Suppressor macrophage treated with lipopolysaccharide for 1 hour (primary cell): ENCODE measurements at regions not wholly inside any gene's neighbourhood (a gene's known extent, or its start where the extent isn't known, plus 50 kb on each side); places are given as distances from the start of the nearest gene placed in this dataset.

Experiments
- DNase-seq, 3 donors: peaks; one replicate each; pipeline ENCODE4 v3.0.0-alpha.2; 2020 to 2022

DNA sequence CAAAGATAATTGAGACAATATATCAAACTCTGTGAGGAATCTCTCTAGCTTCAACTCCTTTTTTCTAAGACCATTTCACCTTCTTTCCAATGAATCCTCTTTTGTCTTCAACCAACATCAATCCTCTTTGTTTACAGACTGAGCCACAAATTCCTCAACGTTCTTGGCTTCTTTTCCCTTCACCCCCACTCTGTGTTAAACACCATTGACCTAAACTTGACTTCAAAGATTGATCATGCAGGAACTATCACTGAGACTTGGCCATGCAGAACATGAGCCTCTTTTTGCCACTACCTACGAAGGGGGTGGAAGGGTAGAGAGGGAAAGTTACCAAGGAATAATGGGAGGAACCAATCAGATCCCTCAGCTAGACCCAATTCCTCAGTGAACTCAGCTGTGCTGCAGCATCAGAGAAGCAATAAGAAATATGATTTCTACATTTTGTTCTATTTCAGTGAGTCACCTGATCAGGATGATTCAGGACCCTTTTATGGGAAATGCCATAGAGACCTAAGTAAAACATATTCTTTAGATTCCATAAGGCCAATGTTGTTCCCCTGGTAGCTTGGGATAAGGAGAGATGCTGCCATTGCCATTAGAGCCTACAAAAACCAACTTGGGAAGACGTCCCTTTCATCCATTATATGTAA, 187.7 kb upstream of the RGMB start:
- no peak for DNase-seq

DNA sequence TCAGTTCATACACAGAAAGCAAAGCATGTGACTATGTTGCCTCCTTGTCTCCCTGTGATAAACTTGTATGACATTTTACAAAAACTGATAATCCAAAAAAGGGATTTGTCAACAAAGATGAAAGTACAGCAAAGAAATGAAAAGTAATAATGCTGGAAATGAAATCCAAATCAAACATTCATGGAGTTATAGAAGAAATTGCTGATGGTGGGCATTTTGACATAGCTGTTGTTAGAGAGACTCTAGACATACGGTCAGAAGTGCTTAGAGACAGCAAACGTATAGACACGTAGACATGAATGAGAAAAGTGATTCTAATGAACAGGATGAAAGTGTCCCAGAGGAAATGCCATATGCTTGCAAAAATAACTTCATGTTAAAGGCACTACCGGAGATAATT, 186.9 kb upstream of the RGMB start:
- DNase-seq: no peak

DNA sequence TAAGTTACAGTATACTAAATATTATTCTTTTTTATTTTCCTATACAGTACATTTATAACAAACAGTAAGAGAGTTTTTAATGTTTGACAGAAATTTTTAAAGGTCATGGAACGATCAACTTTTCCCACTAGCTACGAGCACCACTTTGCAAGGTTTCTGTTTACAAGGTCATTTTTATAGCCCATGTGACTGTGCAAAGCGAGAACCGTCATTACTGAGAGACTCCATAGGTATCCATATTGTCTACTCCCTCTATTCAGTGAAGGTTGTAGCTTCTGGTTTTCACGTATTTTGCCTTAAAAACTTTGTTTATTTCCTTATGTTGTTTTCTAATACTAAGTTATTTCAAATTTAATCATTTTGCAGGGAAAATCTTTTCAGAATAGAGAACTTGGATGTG, 186.3 kb upstream of the RGMB start:
- DNase-seq: no peak

- DNase-seq: no peak
Measured at GRCh38 chr5:98588215-98588614, 185.2 kb upstream of the RGMB start.

DNA sequence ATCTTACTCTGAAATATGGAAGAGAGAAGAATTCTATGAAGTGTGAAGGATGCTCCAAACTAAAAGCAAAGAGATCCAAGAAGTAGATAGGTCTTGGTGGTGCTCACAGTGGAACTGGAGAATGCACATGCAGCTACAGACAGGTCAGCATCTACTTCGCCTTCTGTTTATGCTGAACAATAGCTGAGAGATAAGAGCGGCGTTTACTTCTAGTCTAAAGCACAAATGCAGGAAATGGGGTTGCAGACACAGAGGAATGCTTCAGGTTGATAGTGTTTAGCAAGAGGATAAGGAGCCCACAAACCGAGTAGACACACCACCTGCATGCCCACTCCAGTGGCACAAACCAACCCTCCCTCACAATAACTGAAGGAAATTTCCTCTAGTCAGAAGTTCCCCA, 180.0 kb upstream of the RGMB start:
- no peak for DNase-seq

- DNase-seq: no peak
Measured at GRCh38 chr5:98594098-98594497, 179.4 kb upstream of the RGMB start.

- DNase-seq: no peak
Measured at GRCh38 chr5:98599016-98599415, 174.4 kb upstream of the RGMB start.

DNA sequence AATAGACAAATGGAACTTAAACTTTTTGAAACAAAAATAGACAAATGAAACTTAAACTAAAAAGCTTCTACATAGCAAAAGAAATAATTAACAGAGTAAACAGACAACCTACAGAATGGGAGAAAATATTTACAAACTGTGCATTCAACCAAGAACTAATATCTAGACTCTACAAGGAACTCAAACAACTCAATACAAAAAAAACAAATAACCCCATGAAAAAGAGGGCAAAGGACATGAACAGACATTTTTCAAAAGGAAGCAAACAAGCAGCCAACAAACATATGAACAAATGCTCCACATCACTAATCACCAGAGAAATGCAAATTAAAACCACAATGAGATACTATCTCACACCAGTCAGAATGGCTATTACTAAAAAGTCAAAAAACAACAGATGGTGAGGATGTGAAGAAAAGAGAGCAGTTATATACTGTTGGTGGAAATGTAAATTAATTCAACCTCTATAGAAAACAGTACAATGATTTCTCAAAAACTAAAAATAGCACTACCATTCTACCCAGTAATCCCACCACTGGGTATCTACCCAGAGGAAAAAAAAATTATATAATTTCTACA, 170.8 kb upstream of the RGMB start:
- no peak for DNase-seq

DNA sequence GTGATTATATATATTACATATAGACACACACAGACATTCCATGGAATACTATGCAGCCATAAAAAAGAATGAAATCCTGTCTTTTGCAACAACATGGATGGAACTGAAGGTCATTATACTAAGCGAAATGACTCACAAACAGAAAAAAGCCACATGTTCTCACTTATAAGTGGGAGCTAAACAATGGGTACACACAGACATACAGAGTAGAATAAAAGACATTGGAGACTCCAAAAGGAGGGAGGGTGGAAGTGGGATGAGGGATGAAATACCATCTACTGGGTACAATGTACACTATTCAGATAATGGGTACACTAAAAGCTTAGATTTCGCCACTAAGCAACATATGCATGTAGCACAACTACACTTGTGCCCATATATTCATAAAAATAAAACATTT, 170.0 kb upstream of the RGMB start:
- no peak for DNase-seq

DNA sequence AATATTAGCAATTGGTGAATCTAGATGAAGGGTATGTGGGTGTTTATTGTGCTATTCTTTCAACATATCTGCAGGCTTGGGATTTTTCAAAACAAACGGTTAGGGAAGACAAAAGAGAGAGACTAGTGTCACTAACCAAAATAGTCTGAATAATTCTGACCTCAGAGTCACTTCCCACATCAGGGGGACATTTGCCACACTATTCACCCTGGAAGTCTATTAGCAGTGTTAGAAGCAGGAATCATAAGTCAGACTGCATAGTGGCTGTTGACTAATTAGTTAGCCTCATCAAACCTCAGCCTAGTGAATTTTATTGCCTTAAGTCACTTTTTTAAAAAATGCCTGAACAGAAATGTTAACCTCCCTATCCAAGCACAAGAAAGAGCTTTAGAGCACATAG, 169.2 kb upstream of the RGMB start:
- DNase-seq: no peak

GRCh38 chr5:98604721-98605425, 168.6 kb upstream of the RGMB start:
- DNase-seq: no peak

DNA sequence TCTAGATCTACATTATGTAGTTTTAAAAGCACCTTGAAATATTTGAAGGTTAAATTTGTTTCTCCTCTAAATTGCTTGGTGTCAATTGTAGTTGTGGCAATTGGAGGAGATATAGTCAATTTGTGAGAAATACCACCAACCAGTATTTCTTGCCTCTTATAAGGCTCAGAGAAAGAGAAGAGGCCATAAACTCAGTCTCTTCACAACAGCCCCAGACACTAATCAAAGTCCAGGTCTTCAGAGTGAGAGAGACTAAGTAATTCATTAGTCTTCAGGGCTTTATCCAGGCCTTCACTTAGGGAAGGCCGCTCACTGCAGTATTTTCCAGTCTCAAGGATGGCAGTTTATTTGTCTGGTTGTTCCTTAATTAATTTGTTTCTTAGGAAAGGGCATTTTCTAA, 168.0 kb upstream of the RGMB start:
- no peak for DNase-seq

DNA sequence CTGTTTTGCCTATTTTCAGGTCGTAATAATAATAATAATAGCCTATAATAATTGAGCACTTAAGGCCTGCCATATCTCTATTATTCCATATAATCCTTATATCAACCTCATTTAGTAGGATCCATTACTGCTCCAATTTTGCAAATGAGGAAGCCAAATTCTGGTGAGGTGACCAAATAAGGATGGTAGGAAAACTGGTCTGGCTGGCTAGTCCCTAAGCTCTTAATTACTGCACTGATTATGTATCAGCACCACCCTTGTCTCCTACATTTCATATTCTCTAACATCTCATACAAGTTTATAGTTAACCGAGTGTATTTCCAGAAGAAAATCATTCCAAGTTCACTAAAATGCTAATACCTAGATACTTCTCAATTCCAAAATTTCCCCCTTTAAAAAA, 166.5 kb upstream of the RGMB start:
- DNase-seq: no peak

- DNase-seq: no peak
Measured at GRCh38 chr5:98608052-98608451, 165.4 kb upstream of the RGMB start.

DNA sequence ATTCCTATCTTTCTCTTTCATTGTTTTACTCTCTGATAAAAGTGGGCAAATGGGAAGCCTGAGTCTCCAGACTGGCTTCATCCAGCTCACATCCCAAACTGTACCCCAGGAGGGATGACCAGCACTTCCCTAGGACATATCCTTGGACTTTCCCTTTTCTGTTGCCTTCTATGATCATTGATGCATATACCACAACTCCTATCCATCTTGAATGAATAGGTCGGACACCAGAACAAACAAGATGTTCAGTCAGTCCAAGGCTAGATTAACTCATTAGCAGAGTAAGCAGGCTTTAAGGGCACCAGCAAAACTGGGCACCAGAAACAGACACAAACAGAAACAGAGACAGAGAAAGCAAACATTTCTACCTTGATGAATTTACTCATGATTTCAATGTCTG, 159.1 kb upstream of the RGMB start:
- DNase-seq: no peak

DNA sequence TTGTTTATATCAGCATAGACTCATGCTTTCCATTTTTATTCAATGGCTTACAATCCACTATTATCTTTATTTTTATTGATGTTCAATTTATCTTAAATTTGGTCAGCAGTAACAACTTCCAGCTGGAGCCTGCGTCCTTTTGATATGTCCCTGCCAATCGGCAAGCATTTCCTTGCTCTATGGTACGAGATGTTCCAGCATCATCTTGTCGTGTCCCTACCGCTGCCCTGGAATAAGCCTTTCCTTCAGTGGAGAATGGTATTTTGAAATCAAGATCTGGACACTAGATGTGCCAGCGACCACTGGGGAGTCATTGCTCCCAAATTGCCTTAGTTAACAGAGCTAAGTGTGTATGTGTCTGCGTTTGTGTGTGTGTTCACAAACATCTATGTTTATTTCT, 151.6 kb upstream of the RGMB start:
- DNase-seq: no peak

GRCh38 chr5:98624145-98624880, 149.2 kb upstream of the RGMB start:
- no peak for DNase-seq

DNA sequence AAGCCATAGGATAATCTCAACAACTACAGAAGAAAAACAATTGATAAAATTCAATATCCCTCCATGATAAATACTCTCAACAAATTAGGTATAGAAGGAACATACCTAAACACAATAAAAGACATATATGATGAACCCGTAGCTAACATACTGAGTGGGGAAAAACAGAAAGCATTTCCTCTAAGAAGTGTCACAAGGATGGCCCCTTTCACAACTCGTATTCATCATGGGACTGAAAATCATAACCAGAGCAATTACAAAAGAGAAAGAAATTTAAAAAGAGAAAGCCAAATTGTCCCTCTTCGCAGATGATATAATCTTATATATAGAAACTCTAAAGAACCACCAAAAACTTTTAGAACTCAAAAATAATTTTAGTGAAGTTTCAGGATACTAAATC, 146.3 kb upstream of the RGMB start:
- DNase-seq: no peak

GRCh38 chr5:98630621-98631020, 142.8 kb upstream of the RGMB start:
- DNase-seq: no peak

GRCh38 chr5:98631311-98632054, 142.0 kb upstream of the RGMB start:
- DNase-seq: no peak

- no peak for DNase-seq
Measured at GRCh38 chr5:98635656-98636055, 137.8 kb upstream of the RGMB start.

- no peak for DNase-seq
Measured at GRCh38 chr5:98637116-98637515, 136.3 kb upstream of the RGMB start.

- no peak for DNase-seq
Measured at GRCh38 chr5:98637557-98637956, 135.9 kb upstream of the RGMB start.
